Astrocyte (in vitro differentiated cells and primary cell): ENCODE measurements at regions not wholly inside any gene's neighbourhood (a gene's known extent, or its start where the extent isn't known, plus 50 kb on each side); places are given as distances from the start of the nearest gene placed in this dataset.

ENCODE experiments used
- CTCF ChIP-seq: IDR thresholded peaks from 2 replicates; pipeline ENCODE4 v1.5.1; 2011; ENCODE audit warnings: low read depth, mild to moderate bottlenecking, inconsistent platforms, low read length, moderate library complexity; ENCODE audit not compliant: insufficient read depth
- EZH2 ChIP-seq: IDR thresholded peaks from 2 replicates; pipeline ENCODE4 v1.6.1; 2012; ENCODE audit warnings: mild to moderate bottlenecking, low read length, inconsistent platforms; ENCODE audit not compliant: insufficient read depth

GRCh38 chr4:22999419-22999818 lies 306.7 kb downstream of the GBA3 start:
- TF ChIP-seq EZH2 (no peak), CTCF (peak; percentile 22)
